Hepatocyte (in vitro differentiated cells): ENCODE measurements at regions not wholly inside any gene's neighbourhood (a gene's known extent, or its start where the extent isn't known, plus 50 kb on each side); places are given as distances from the start of the nearest gene placed in this dataset.

Experiments
- EZH2 ChIP-seq: fragments of 200-600 bp; sonication (generic); IDR thresholded peaks from 2 replicates; pipeline ENCODE4 v1.6.1; 2016; ENCODE audit warnings: antibody characterized with exemption, mild to moderate bottlenecking, borderline replicate concordance
- TF ChIP-seq, protein P1 (sequence below): fragments of 200-600 bp; sonication (generic); IDR thresholded peaks from 2 replicates; pipeline ENCODE4 v1.5.1; 2016; ENCODE audit warnings: antibody characterized with exemption, mild to moderate bottlenecking; ENCODE audit not compliant: poor library complexity

DNA sequence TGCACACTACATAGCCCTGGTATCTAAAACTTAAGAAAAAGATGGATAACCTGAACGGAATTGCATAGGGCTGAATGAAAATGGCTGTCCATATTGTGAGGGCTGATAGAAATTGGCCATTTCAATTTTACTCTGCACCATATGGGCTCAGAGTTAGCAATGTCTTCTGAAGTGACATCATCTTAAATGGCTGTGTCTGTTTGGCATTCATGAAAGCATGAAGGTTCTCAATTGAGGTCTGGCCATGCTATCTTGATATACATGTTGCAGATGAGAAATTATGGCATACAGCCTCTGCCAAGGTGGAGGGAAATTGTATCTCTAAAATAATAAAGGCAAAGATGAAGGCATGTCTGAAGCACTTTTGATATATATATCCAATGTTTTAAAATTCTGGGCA is 226.0 kb upstream of the PDE3A start:
- TF ChIP-seq, protein P1, sequence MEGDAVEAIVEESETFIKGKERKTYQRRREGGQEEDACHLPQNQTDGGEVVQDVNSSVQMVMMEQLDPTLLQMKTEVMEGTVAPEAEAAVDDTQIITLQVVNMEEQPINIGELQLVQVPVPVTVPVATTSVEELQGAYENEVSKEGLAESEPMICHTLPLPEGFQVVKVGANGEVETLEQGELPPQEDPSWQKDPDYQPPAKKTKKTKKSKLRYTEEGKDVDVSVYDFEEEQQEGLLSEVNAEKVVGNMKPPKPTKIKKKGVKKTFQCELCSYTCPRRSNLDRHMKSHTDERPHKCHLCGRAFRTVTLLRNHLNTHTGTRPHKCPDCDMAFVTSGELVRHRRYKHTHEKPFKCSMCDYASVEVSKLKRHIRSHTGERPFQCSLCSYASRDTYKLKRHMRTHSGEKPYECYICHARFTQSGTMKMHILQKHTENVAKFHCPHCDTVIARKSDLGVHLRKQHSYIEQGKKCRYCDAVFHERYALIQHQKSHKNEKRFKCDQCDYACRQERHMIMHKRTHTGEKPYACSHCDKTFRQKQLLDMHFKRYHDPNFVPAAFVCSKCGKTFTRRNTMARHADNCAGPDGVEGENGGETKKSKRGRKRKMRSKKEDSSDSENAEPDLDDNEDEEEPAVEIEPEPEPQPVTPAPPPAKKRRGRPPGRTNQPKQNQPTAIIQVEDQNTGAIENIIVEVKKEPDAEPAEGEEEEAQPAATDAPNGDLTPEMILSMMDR, result no peak
- TF ChIP-seq EZH2, result no peak
